NCI-H2196 (cell line): ENCODE measurements at regions not wholly inside any gene's neighbourhood (a gene's known extent, or its start where the extent isn't known, plus 50 kb on each side); places are given as distances from the start of the nearest gene placed in this dataset.

Experiments used
- DNase-seq: peaks from one replicate; lab custom pipeline; 2025; ENCODE audit not compliant: unreplicated experiment; lab: John Stamatoyannopoulos, UW

- no peak for DNase-seq
Measured at GRCh38 chr4:188197566-188197965, 58.3 kb downstream of the TRIML1 start.

GRCh38 chr4:188198982-188199792 is 59.9 kb downstream of the TRIML1 start:
- no peak for DNase-seq

DNA sequence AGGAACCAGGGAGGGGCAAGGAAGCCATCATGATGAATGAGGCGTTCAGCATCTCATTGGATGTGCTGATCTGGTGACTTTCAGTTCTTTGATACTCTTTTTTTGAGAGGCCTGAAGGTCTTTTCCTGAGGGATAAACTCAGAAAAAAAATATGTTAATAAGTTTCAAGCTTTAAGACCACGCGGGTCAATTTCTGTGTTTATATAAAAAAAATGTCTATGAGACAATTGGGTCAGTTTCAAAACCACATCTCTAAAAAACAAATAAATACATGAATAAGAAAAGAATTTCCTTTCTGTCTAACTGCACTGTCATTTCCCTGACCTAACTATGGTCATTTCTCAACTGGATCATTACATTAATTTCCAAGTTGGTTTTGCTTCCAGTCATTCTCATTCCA is 62.6 kb downstream of the TRIML1 start:
- no peak for DNase-seq

GRCh38 chr4:188206783-188207182 is 67.5 kb downstream of the TRIML1 start:
- DNase-seq = no peak

DNA sequence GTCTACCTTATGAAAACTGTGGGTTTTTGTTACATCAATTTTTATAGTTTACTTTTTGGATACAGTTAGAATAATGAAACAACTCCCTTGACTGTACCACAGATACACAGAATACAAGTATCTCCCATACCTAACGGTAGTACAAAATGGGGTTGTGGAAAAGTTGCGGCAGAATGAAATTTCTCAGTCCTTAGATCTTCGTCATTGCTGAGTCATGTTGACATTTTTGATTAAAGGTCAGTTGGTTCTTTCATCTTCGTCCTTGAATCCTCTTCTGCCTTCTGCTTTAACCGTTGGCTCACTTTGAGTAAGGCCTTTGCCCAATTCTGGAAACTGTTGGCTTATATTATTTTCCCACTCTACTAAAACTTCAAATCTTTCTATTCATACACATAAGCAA is 75.6 kb downstream of the TRIML1 start:
- DNase-seq = no peak

DNA sequence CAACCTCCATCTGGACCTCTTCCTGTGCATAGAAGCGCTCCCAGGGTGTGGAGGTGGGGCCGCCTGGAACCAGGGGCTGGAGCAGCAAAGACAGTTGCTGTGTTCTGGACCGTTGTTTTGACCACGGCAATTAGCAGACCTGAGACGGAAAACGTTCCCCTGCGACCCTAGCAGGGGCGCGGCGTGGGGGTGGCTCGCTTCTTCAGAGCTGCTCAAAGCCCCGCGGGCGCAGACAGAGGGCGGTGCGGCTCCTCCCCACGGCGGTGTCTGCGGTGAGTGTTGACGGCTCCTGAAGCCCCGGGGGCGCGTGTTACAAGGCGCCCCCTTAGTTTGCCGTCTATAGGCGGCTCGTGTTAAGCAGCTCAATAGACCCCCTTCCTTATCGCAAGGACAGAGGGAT is 79.2 kb downstream of the TRIML1 start:
- no peak for DNase-seq

GRCh38 chr4:188220006-188220405 is 80.8 kb downstream of the TRIML1 start:
- no peak for DNase-seq

DNA sequence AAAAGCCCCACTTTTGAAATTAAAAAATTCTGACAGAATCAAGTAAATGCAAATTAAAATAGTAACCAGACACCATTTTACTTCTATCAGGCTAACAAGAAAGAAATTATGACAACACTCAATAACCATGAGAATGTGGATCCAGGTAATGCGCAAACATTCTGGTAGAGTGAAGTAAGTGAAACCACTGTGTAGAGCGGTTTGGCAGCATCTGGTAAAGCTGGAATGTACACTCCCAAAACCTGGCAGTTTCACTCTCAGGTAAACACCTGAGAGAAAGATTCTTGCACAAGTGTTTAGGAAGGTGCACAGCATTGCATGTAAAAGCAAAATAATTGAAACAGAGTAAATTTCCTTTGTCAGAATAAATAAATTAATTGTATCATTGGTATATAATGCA is 81.8 kb downstream of the TRIML1 start:
- no peak for DNase-seq

- DNase-seq = no peak
Measured at GRCh38 chr4:188228279-188228678, 89.0 kb downstream of the TRIML1 start.

DNA sequence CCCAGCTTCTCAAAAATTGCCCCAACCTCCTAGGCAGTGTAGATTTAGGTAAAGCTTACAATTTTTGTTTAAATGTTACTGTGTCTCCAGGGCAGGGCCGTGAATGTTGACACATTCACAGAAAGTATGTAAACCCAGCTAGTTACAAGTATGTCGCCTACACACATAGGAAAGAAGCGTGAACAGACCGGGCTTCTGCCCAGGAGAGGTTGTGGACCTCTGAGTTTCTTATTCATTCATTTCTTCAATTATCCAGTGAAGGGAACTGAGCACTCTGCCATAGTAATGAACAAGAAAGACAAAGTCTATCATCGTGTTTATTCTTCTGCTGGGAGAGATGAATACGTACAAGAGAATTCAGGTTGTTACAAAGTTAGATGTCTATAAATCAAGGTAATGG is 93.2 kb downstream of the TRIML1 start:
- DNase-seq = no peak

DNA sequence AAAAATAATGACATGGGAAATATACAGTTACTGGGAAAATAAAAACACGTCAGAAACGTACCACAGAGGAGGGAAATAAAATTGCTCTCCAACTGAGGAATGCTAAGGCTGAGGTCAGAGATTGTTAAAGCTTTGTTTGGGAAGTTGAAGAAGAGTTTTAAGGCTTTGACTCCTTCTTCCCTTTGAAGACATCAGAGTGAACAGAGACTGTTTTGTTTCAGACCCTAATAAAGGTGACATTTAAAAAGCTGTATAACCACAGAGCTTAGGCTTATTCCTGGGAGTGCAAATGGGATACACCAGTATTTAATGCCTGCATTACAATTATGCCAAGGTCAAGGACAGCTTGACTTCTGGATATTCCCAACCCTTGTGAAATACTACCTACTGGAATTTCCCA is 102.8 kb downstream of the TRIML1 start:
- DNase-seq = no peak

- no peak for DNase-seq
Measured at GRCh38 chr4:188245651-188246050, 106.4 kb downstream of the TRIML1 start.

DNA sequence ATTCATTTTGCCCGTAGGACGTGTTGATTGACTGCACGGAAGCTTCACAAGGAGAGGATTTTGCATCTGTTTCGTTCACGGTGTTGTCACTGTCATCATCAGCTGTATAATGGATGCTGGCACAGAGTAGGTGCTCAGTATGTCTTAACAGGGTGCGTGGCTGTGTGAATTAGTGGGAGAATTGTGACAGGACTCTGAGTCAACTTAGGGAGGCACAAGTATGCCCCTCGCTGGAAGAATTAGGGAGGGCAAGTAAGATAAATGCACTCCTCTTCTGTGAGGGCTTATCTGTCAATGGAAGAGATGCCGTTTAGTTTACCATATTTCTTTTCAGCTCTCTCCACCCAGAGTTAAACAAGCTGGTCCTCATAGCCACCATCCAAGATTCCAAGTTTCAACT is 107.2 kb downstream of the TRIML1 start:
- no peak for DNase-seq

GRCh38 chr4:188254211-188254610 is 115.0 kb downstream of the TRIML1 start:
- no peak for DNase-seq

- DNase-seq = no peak
Measured at GRCh38 chr4:188262464-188262863, 123.2 kb downstream of the TRIML1 start.

- DNase-seq = no peak
Measured at GRCh38 chr4:188263321-188263720, 124.1 kb downstream of the TRIML1 start.

GRCh38 chr4:188266386-188266785 is 127.1 kb downstream of the TRIML1 start:
- DNase-seq = no peak

- no peak for DNase-seq
Measured at GRCh38 chr4:188268131-188268908, 129.1 kb downstream of the TRIML1 start.

GRCh38 chr4:188270273-188271069 is 131.2 kb downstream of the TRIML1 start:
- no peak for DNase-seq

DNA sequence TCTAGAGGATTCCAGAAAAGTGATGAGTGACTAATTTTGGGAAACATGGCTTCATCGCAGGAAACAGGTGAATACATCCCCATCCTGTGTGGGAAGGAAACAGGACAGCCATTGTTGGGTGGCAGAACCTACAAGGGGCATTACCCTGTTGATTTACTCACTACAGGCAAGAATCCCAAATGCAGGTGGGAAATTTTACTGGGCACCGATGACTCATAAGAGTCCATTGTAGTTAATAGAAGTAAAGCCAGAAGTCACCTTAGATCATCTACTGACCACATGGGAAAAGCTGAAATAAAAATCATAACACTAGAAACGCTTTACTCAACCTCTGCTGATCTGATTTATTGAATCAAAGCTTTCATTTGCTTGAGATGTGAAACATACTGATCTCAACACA is 136.4 kb downstream of the TRIML1 start:
- DNase-seq = no peak

GRCh38 chr4:188279184-188279583 is 139.9 kb downstream of the TRIML1 start:
- no peak for DNase-seq
